ENCODE measurements at regions not wholly inside any gene's neighbourhood (a gene's known extent, or its start where the extent isn't known, plus 50 kb on each side); places are given as distances from the start of the nearest gene placed in this dataset.
"Not testable (repeated sequence)": the region's sequence is repeated elsewhere in the genome, so short reads cannot be mapped to it uniquely, and the experiment has no call there.

- DNase-seq (ENCODE audit: low read depth) = no peak
Measured at GRCh38 chr3:166447513-166447912, 610.3 kb upstream of the BCHE start.

- no peak for DNase-seq (ENCODE audit: low read depth)
Measured at GRCh38 chr3:166446986-166447385, 609.8 kb upstream of the BCHE start.

GRCh38 chr3:166446291-166446690 lies 609.1 kb upstream of the BCHE start:
- DNase-seq (ENCODE audit: low read depth) = no peak

GRCh38 chr3:166445865-166446264 lies 608.6 kb upstream of the BCHE start:
- no peak for DNase-seq (ENCODE audit: low read depth)

- DNase-seq (ENCODE audit: low read depth) = peak; percentile 0
Measured at GRCh38 chr3:166444756-166445155, 607.5 kb upstream of the BCHE start.

- no peak for DNase-seq (ENCODE audit: low read depth)
Measured at GRCh38 chr3:166444336-166444735, 607.1 kb upstream of the BCHE start.

- DNase-seq (ENCODE audit: low read depth) = no peak
Measured at GRCh38 chr3:166435469-166436057, 598.3 kb upstream of the BCHE start.

- DNase-seq (ENCODE audit: low read depth) = no peak
Measured at GRCh38 chr3:166433060-166433459, 595.8 kb upstream of the BCHE start.

- no peak for DNase-seq (ENCODE audit: low read depth)
Measured at GRCh38 chr3:166425900-166426611, 588.8 kb upstream of the BCHE start.

GRCh38 chr3:166425021-166425420 lies 587.8 kb upstream of the BCHE start:
- DNase-seq (ENCODE audit: low read depth) = no peak

GRCh38 chr3:166423824-166424513 lies 586.7 kb upstream of the BCHE start:
- not testable (repeated sequence) for DNase-seq (ENCODE audit: low read depth)

GRCh38 chr3:166422556-166422955 lies 585.3 kb upstream of the BCHE start:
- DNase-seq (ENCODE audit: low read depth) = no peak

GRCh38 chr3:166420071-166420470 lies 582.8 kb upstream of the BCHE start:
- no peak for DNase-seq (ENCODE audit: low read depth)

- no peak for DNase-seq (ENCODE audit: low read depth)
Measured at GRCh38 chr3:166405896-166406295, 568.7 kb upstream of the BCHE start.

- DNase-seq (ENCODE audit: low read depth) = no peak
Measured at GRCh38 chr3:166405465-166405864, 568.2 kb upstream of the BCHE start.

GRCh38 chr3:166390303-166390702 lies 553.1 kb upstream of the BCHE start:
- no peak for DNase-seq (ENCODE audit: low read depth)

GRCh38 chr3:166388321-166388720 lies 551.1 kb upstream of the BCHE start:
- no peak for DNase-seq (ENCODE audit: low read depth)

- DNase-seq (ENCODE audit: low read depth) = no peak
Measured at GRCh38 chr3:166372571-166373106, 535.4 kb upstream of the BCHE start.

GRCh38 chr3:166367947-166368533 lies 530.8 kb upstream of the BCHE start:
- DNase-seq (ENCODE audit: low read depth) = no peak

GRCh38 chr3:166362698-166363097 lies 525.5 kb upstream of the BCHE start:
- no peak for DNase-seq (ENCODE audit: low read depth)

GRCh38 chr3:166360720-166361119 lies 523.5 kb upstream of the BCHE start:
- no peak for DNase-seq (ENCODE audit: low read depth)

GRCh38 chr3:166351461-166351860 lies 514.2 kb upstream of the BCHE start:
- DNase-seq (ENCODE audit: low read depth) = no peak

Measured in Daoy (cell line).